GDM1 (cell line): ENCODE measurements at regions not wholly inside any gene's neighbourhood (a gene's known extent, or its start where the extent isn't known, plus 50 kb on each side); places are given as distances from the start of the nearest gene placed in this dataset.

Experiments
- DNase-seq: peaks from one replicate; lab custom pipeline; 2025; lab: John Stamatoyannopoulos, UW

DNA sequence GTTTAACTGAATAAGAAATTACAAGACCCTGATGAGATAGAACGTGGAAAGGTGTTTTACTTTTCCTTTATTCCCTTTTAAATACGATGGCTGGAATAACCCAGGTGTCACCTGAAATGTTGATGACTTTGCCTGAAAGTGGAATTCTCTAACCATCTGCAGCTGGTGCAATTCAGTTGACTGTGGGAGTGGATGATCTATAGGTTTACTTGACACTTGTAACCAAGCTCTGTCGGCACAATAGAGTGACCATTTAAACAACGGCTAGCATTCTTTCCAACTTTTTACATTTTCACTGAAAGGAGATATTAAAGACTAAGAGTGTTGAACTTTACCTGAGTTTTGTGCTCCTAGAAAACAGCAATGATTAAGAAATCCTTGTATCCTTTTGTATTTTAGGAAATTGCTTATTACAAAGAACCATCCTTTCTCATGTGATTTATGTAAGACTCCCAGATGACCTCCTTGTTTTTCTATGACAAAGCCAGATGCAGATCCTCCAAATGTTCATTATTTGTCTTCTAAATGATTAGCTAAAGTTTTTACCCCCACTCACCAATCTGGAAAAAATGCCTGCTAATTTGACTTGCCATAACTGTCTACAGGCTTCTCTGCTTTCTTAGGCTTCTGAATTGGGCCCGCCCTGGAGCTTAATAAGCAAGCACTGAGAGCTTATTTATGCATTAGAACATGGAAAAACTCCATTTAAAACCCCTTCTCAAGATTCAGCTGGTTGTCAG is 129.5 kb upstream of the LRRC7 start:
- DNase-seq = no peak

DNA sequence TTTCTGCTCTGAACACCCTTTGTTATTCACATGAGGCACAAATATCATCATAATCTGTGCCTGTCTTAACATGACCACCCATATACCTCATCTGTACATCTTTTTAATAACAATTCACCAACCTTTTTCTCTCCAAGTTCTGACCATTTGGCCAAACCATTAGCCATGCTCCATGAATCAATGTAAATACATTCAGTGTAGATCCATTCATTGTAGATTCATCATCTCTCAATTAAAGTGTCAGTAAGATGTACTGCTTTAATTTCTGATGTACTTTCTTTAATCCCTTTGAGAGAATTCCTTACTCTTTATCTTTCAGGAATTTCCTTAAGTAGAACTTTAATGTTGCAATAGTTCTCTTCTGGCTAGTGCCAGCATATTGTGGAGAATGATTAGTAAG is 126.2 kb upstream of the LRRC7 start:
- no peak for DNase-seq

DNA sequence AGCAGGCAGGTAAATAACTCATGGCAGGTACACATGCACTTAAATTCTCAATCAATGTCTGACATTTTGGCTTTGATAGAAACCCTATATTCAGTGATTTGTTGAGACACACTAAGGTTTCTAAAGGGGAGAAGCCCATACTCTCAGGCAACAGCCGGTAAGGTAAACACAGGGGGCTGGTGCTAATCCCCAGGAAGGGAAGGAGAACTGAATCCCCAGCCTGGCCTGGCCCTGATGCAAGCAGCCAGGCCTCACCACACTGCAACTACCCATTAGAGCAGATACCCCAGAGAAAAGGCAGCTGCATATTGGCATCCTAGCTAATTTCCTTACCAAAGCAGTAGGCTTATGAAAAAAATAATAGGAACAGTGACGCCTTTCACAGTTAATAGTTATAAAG is 116.5 kb upstream of the LRRC7 start:
- no peak for DNase-seq

DNA sequence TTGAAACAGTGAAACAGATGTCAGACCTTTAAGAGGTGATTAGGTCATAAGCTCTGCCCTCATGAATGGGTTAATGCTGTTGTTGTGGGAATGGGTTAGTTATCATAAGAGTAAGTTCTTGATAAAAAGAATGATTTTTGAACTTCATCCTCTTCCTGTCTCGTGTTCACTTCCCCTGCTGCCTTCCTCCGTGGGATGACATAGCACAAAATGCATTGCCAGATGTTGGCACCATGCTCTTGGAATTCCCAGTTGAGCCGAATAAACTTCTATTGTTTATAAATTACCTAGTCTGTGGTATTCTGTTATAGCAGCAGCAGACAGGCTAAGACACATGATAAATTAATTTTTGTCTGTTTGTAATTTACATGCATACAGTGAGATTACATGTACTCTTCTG is 112.0 kb upstream of the LRRC7 start:
- DNase-seq = no peak

DNA sequence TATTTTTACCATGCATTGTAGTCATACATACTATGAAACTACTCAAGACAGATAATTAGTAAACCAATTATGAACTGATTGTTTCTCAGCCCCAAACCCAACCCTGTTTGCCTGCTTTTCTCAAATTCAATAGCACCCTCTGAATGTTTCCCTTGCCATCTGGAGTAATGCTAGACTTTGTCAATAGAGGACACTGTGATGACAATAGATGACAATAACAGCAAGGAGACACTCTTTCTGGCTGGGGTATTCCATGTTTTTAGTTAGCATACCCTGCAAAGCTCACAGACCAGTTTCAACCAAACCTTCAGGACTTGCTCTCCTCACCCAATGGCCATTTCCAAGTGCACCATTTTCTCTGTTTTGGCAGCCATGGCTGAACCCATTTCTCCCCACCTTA is 108.5 kb upstream of the LRRC7 start:
- DNase-seq = no peak

DNA sequence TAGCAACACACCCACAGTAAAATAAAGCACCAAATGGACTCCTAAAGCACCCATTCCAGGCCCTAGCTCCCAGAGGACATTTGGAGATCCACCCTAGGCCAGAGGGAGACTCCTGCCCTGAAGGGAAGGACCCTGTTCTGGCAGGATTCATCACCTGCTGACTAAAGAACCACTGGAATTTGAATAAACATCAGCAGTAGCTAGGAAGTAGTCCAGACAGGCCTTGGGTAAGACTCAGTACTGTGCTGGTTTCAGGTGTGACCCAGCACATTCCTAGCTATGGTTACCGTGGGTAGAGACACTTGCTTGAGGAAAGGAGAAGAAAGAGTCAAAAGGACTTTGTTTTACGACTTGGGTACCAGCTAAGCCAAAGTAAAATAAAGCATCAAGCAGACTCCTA is 92.7 kb upstream of the LRRC7 start:
- no peak for DNase-seq

DNA sequence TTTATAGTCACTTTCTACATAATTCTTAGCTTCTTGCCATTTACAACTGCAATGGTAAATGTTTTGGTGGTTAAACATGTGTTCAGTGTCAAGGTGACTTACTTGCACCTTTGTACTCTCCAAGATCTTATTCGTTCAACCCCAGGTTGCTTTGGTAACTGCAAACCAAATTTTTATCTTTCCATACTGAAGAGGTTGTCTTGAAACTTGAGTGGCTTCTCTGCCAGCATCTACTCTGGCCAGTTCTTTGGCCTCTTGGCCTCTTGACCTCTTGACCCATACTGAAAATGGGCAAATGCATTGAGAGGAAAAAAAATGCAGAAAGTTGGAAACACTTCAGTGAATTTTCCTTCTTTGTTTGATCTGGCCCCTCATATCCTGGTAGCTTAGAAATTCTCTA is 88.0 kb upstream of the LRRC7 start:
- DNase-seq = no peak

DNA sequence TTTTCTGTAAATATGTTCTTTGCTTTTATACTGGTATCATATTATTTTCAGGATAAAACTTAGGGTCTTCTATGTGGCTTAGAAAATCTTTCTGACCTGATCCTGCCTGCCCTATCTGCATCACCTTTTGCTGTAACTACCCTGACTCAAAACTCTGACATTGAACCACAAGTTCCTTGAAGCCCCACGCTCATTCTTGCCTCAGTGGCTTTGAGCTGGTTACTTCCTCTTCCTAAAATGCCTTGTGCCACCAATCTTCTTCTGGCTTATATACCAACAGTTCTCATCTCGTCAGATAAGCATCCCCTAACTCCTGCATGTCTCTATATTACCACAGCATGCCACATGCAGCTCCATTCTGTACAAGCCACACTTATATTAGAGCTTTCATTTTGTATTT is 84.5 kb upstream of the LRRC7 start:
- DNase-seq = peak; percentile 5

DNA sequence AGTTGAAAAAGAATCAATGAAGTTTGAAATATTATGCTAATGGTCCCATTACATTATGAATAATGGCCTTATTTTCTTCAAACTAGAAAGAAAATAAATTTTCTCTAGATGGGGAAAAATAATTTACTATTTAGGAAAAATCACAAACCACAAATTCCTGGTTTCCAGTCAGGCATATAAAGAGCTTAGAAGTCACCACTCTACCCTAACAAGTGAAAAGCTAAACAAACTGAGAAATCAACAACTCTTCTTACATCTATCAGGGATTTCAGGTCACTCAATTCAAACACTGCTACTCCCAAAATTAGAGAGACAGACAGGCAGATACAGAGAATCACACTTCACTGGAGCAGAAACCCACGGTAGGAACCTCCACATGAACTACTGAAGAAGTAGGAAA is 82.1 kb upstream of the LRRC7 start:
- no peak for DNase-seq

DNA sequence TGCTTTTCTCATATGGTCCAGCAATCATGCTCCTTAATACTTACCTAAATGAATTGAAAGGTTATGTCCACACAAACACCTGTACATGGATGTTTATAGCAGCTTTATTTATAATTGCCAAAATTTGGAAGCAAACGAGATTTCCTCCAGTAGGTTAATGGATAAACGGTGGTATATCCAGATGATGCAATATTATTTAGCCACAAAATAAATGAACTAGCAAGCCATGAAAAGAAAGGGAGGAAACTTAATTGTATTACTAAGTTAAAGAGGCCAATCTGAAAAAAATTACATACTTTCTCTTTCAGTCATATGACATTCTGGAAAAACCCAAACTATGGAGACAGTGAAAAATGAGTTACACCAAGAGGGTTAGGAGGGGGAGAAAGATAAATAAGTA is 76.3 kb upstream of the LRRC7 start:
- no peak for DNase-seq

DNA sequence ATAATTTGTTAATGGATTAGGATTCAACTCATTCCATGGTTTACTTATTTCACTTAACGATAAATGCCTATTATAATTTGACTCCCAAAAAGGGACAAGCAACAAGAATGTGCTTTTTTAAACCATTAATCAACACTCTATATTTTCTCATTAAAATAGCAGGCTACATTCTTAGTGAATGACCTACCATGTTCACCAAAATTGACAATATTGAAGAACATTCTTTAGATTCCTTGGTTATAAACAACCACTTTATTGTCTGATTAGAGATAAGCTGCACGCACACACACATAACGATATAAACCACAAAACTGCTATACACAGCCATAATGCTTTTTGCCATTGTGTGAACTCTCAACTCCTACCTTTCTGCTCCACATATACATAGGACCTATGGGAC is 75.4 kb upstream of the LRRC7 start:
- no peak for DNase-seq

DNA sequence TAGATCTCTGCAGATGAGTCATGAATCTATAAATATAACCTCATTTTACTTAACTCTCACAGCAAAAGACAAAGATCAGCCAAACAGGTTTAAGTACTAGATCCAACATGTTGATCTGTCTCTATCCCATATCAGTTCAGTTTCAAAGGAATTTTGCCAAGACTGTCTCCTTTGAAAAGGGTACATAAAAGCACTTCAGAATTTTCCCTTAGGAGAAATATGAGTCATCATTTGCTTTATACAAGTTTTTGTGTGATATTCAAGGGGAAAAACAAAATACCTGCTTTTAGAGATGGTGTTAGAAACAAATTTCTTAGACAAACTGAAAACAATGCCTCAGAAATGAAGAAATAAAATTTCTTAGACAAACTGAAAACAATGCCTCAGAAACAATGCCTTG is 73.5 kb upstream of the LRRC7 start:
- no peak for DNase-seq

DNA sequence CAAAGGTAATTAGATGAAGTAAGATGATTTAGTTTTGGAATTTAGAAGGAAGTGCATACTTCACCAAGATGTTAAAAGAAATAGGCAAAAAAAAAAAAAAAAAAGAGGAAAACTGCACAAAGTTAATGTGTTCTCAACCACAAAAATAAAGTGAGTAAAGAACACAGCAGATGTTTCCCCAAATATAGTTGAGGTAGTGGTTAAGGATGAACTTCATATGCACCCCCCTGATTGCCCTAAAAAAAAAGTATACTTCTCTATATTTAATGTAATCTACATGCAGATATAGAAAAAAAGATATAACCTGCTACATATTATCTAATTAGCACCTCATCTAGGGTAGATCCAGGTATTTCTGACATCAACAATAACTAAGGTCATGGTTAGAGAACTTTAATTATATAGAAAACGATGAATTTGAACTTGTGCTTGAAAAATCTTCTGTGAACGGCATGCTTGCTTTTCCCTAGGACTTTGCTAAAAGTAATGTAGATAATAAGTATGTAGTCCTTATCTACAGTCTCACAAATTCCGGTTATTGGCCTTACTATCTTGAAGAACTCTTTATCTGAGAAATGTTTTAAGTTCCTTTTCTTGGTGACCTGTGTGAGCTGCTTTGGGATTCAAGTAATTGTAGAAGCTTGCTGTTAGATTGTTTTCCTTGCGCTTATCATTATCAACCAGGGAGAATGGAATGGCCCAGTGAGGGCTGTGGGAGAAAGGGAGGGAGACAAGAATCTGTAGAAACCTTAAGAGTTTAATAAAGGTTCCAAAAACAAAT is 70.1 kb upstream of the LRRC7 start:
- peak; percentile 14 for DNase-seq

DNA sequence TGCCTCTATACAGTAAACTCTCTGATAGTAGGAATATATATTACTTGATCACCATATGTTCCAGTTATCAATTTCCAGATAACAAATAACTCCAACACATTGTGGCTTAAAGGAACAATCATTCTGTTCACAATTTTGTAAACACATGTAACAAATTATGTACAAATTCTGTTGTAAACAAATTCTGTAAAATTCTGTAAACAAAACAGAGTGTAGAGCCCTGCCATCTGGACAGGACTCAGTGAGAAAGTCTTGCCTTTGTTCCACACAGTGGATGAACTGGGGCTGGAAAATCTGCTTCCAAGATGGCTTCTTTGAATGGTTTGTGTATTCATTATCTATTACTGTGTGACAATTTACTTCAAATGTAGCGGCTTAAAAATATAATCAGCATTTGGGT is 69.0 kb upstream of the LRRC7 start:
- DNase-seq = no peak

DNA sequence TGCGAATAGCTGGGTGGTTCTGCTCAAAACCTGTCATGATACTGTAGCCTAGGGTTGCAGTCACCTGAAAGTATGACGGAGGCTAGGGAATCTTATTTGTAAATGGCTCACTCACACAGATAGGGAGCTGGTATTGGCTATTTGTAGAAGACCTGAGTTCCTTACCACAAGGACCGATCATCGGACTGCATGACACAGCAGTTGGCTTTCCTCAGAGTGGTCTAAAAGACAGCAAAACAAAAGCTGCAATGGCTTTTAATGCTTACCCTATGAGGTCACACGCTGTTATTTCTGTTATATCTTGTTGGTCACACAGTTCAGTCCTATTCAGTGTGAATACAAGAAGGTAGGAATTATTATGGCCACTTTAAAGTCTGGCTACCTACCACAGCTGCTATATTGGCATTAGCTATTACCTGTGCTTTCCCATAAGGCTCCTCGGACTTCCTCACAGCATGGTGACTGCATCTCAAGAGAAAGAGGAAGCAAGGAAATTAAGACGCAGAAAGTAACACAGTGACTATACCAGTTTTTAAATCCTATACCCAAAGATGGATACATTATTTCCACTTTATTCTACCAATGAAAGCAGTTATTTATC is 68.4 kb upstream of the LRRC7 start:
- DNase-seq = no peak

DNA sequence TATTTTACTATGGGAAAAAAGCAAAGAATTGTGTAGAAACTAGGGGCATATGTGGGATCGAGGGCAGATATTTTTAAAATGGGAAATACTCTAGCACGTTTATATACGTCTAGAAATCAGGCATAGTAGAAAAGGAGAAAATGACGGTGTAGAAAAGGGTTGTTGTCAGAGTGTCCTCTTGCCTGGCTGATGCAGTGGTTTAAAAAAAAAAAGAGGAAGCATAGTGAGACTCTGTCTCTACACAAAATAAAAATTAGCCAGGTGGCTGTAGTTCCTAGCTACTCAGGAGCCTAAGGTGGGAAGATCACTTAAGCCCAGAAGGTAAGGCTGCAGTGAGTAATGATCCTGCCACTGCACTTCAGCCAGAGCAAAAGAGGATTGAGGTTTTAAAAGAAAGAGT is 64.7 kb upstream of the LRRC7 start:
- no peak for DNase-seq

DNA sequence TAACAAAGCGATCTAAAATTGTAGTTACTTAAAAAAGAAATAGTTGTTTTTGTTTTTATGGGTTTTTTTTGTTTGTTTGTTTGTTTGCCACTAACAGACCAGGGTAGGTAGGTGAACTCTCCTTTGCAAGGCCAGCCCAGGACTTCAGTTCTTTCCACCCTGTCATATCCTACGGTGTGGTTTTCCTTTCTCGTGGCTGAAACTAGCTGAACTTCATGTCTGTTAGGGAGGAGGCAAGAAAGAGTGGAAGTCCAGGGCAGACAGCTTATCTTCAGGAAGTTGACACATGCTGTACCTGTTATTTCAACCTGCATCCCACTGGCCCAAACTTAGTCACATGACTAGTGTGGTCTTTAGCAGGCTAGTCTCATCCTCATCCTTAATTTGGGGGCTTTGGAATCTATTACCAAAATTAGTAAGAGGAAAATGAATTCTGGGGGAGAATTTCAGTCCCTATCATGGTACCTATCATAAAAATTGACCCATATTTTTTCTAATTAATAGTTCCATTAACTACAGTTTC is 62.9 kb upstream of the LRRC7 start:
- peak; percentile 39 for DNase-seq

DNA sequence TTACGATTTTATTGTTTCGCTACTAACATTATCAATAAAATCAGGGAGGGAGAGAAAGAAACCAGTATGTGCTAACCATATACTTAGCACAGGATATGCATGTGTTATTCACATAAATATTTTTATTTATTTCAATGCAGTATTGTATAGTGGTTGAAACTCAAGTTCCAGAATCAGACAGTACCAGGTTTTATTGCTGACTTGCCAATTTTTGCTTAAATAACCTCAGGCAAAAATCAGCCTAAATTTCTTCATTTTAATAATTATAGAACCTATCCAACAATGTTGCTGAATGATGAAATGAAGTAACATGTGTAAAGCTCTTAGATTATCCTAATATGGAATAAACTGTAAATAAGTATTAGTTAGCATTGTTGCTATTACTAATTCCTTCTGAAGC is 61.4 kb upstream of the LRRC7 start:
- DNase-seq = no peak

DNA sequence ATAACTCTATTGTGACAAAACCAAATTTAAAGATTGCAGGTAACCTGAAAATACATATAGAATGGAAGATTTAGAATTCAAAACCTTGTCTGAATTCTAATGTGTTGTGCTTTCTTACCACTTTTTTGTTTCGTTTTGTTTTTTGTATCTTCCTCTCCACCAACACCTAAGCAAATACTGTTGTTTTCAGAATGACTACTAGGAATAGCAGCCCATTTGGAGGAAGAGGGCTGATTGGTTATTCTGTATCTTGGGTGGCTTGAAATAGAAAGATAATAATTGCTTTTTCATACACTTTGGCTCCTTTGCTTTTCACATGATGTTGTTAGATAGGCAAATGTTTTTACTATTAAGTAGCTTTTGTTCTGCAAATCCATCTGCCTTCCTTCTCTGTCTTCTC is 61.0 kb upstream of the LRRC7 start:
- DNase-seq = no peak

DNA sequence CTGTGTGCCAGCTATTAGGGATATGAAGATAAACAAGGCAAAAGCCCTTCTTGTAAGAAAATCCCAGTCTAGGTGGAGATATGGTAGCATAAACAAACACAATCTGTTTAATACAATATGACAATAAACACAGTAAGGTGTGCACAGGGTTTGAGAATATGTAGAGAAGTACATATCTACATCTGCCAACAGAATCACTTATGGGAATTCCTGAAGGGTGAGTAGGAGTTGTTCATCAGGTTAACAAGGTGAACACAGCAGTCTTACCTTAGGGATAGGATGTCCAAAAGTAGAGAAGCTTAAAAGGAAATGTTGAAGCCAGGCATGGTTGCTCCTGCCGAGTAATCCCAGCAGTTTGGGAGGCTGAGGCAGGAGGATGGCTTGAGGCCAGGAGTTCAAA is 57.7 kb upstream of the LRRC7 start:
- no peak for DNase-seq

DNA sequence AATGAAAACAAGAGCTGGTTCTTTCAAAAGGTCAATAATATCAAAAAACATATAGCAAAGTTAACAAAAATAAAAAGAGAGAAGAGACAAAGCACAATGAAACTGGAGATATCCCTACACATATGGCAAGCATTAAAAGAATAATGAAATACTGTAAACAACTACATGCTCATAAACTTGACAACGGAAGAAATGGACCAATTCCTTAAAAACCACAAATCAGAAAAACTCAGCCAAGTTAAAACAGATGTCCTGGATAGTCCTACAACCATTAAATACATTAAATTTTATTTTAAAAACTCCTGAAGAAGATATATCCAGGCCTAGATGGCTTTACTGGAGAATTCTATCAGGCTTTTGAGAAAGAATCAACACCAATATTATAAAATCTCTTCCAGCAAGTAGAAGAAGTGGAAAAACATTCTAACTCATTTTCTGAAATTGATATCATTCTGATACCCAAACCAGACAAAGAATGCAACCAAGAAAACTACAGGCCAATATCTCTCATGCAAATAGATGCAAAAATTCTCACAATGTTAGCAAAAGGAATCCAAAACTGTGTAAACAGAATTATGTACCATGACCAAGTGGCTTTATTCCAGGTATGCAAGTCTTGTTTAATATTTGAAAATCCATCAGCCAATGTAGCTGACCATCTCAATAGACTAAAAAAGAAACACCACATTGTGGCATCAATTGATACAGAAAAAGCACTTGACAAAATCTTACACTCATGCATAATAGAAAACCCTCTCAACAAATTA is 56.1 kb upstream of the LRRC7 start:
- DNase-seq = no peak

DNA sequence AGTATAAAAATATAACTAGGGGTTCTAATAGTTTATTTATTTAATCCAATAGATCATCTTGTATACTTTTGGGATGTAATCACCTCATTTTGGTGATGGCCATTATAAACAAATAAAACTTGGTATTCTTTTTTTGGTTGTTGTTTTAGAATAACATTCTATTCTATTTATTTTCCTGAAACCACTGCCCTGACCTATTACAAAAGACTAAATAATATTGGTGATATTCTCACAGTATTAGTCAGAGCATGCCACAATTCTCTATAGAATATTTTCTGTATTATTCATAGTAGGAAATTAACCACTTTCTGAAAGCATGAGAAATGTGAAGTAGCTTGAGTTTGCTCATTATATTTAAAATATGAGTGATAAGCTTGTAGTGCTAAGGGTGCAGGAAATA is 54.1 kb upstream of the LRRC7 start:
- DNase-seq = no peak
